ENCODE measurements at regions not wholly inside any gene's neighbourhood (a gene's known extent, or its start where the extent isn't known, plus 50 kb on each side); places are given as distances from the start of the nearest gene placed in this dataset.

DNA sequence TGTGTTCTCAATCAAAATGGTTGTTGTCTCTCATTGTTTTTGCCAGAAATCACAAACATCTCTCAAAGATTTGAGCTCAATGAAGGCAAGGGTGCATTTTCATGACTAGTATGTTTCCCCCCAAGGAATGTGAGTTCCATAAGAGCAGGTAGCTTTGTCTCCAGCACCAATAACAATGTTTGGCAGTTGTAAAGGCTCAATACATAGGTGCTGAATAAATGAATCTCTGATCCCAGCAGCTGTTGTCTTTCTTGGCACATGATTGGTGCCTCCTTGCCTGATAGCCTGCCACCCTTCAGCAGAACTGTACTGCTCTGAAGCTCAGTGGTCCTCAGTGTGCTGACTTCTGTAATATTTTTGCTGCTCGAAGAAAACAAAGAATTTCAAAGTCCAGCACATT is 103.1 kb upstream of the CDH11 start:
- TF ChIP-seq CTCF (IDR thresholded peaks at IDR 0.05) (no peak), EP300 (IDR thresholded peaks at IDR 0.05) (no peak), POLR2A (IDR thresholded peaks at IDR 0.05) (no peak), POLR2AphosphoS5 (IDR thresholded peaks at IDR 0.05) (no peak)

Data from suprapubic skin (tissue), 4 donors.